SIG-M5 treated with dmso at 0.1 percent for 504 hours (cell line): ENCODE measurements at regions not wholly inside any gene's neighbourhood (a gene's known extent, or its start where the extent isn't known, plus 50 kb on each side); places are given as distances from the start of the nearest gene placed in this dataset.

ENCODE experiments used
- DNase-seq: peaks from one replicate; lab custom pipeline; 2025; ENCODE audit not compliant: unreplicated experiment; lab: John Stamatoyannopoulos, UW

DNA sequence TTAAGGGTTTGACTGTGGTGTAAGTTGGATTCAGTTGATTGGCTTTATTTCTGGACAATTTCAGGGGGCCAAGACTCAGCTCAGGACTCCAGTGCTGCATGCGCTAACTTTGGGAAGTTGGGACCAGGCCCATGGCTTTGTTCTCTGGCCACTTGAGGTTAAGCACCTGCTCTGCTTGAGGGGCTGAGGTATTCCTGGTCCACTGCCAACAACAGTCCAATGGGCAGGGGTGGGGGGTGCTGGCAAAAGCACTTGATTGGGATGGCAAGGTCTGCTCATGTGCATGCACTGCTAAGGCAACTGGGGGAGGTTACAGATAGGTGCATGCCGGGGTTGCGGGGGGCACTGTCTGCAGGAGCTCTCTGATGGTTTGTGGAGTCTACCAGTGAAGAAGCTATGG, 52.6 kb upstream of the ASB17 start:
- no peak for DNase-seq

DNA sequence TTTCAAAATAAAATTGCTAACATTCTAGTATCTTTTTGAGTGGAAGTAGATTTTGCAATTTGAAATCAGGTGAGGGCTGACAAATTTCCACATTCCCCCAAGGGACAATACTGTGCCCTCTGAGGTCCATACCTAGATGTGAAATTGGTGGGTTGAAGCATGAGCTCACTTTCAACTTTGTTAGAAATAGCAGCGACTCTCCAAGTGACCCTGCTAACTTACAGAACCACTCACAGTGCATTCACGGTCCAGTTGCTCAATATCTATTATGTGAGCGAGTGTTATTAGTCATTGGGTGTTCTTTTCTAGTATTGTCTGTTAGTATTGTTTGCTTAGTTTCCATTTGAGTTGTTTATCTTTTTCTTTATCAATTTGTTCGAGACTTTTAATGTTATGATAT, 53.6 kb upstream of the ASB17 start:
- DNase-seq: no peak

DNA sequence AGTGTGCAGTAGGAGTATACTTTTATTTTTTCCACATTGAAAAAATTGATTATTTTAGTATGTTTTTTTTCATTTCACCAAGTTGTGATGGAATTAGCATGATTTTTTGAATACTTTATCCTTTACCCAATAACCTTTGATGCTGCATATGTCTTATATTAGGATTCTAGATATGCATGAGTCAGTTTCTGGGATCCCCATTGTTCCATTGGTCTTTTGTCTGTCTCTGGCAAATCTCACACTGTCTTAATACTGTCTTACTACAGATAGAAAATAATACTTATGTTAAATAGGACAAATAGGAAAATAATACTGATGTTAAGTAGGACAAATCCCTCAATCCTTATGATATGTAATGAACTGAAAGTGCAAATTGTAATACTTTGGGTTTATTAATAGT, 54.3 kb upstream of the ASB17 start:
- DNase-seq: no peak

DNA sequence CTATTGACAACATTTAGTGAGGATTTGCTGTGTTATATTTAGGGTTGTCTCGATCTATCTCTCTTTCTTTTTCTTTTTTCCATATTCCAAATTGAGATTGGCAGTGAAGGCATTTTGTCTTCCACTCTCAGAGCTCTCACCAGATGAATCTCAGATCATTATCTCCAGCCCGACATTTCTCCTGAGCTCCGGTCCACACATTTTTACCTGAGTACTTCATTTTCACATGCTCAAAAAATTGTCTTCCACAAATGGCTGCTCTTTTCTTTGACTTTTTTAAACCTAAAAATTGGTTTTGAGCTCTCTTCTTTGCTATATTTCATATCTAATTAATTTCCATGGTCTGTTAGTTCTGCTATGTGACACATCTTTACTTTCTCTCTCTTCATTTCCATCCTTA, 56.9 kb upstream of the ASB17 start:
- no peak for DNase-seq

DNA sequence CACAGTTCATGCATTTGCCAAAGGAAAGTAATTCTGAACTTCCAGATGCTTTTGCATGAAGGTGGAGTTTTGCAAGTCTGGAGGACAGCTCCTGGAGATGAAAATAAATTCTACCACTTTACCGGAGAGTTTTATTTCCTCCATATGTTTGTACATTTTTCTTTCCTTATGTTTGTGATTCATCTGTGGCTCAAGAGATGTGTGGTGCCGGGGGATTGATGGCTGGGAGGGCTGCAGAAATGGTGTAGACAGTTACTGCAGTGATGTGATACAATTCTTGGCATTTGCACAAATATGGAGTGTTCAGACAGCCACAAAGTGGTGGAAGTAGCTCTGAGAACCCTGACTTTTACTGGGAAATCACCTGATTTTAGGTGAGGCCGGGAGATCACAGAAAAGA, 58.5 kb upstream of the ASB17 start:
- DNase-seq: no peak

DNA sequence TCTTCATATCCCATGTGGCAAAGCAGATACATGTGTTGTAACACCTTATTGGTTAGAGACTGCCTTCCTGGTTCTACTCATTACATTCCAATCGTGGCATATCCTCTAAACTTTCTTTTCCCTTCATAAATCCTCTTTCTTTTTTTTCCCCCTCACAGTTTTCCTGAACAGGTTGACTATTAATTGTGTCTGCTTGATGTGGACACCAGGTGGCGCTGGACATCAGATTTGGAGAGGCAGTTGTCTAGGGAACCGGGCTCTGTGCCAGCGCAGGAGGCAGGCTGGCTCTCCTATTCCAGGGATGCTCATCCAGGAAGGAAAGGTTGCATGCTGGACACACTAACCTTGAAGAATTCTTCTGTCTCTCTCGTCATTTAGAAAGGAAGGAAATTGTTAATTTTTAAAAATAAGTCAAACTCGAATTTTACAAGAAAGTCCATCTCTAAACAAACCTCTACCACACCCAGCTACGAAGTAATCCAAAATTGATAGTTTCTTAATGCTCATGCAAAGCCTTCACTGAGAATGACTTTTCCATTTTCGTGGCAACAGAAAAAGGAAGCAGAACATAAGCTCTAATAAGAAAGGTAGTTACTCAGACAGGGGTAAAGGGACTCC, 59.4 kb upstream of the ASB17 start:
- peak; percentile 51 for DNase-seq

DNA sequence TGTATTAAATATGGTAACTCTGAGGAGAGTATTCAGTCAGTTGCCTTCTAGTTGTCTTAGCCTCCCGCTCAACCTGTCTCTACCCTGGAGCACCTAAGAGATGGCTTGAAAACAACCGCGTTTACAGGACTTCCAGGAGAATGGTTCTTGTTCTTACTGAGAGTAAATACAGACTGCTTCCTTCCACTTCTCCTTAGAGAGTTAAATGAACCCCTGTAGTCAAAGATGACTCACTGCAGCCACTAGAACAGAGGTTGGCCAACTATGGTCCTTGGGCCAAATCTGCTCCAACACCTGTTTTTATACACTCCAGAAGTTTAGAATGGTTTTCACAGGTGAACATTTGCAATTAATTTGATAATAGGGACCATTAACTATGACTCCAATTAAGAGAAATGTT, 60.1 kb upstream of the ASB17 start:
- no peak for DNase-seq

DNA sequence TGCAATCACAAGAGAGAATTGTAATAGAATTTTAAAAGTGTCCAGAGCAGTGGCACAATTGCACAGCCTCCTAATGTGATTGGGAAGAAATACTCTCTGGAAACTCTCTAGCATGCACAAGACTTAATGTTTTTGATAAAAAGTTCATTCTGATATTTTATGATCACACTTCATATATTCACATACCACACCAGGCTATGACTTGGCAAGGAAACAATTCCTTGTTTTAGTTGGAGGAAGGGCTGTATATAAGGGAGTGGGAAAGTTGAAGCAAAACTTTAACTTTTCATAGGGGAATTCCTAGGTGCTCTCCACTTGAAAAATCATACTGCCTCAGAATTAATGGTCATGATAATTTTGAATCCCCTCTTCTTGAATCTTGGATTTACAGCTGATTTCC, 61.5 kb upstream of the ASB17 start:
- no peak for DNase-seq

DNA sequence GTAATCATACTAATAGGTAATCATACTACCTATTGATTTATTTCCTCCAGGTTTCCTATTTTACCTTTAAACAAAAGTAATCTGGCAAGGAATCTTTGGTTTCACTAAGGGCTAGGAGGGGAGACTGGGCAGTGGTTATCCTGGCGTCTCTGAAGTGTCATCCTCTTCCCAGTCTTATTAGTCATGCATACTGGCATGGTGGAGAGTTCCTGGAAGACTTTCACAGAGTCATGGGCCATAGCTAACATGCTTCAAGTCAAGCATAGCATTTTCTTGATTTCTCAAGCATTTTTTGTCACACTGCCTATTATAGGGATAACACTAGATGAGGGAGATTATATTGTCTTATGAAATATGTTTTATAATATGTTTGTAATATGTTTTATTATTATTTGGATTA, 64.0 kb upstream of the ASB17 start:
- DNase-seq: no peak

DNA sequence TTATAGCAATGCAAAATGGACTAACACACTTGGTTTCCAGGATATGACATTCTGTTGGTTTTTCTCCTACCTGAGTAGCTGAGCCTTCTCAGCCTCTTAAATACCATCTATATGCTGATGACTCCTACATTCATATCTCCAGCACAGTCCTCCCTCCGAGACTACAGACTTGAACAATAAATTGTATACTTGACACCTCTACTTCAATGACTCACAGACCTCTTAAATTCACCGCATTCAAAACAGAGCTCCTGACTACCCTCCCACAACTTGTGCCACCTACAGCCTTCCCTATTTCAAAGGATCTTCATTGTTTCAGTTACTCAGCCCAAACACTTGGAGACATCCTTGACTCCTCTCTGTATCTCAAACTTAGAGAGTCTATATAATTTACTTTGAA, 66.8 kb upstream of the ASB17 start:
- DNase-seq: no peak

DNA sequence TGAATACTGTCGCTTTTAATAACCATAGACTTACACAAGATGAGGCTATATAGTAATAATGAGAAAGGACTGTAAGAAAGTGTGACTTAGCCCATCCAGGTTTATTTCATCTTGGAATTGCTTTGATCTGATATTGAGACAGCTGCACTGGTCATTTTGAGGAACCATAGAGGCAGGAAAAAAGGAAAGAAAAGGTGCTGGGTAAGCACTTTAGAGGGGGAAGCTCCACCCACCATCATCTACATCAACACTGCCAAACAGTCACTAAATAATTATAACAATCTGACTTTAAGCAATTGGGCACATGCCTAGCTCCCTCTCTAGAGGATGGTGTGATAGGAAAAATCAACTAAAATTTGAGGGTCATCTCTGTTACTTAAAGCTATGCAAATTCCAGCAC, 70.6 kb upstream of the ST6GALNAC3 start:
- no peak for DNase-seq

DNA sequence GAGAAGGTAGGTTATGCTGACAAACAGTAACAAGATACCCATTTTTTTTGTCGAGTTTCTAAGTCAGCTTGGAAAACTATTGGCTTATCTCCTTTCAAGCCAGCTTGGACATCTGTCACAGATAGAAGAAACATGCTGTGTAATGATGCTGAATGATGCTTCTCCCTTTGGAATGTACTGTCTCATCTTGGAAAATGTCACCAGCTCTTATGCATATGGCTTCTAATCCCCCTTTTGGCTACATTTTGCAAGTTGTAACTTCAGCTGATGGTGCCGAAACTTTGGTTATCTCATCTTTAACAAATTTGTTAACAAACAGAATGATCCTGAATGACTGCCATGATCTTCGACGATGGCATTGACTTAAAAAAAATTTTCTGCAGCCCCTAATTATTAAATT, 68.8 kb upstream of the ST6GALNAC3 start:
- DNase-seq: no peak

DNA sequence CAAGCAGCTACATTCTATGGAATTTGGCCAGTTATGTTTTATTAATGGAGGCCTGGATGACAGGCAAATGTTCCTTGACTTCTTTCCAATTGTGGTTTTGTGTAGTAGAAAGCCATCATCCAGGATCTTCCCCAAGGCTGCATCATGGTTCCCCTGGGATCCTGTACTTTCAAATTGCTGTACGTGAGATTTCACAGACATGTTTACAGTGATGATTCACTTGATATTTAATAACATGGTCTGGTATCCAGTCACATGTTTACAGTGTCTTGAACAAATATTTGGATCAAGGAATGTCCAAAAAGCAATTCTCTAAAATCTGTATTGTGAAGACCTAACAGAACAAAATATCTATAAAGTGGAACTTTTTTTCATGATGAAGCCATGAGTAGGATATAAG, 68.3 kb upstream of the ST6GALNAC3 start:
- DNase-seq: no peak

DNA sequence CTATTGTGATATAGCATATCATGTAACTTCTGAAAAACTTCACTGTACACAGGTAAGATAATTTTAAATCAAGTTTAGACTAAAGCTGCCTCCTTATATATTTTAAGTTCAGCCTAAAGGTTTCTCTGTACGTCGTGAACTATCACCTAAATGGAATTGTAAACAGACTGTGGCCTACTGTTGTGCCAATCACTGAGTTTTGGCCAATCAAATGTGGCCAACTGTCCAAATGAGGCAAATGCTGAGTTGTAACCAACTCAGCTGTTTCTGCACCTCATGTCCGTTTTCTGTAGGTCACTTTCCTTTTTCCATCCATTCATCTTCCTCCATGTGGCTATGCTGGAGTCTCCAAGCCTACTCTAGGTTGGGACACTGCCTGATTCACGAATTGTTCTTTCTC, 63.7 kb upstream of the ST6GALNAC3 start:
- DNase-seq: no peak

DNA sequence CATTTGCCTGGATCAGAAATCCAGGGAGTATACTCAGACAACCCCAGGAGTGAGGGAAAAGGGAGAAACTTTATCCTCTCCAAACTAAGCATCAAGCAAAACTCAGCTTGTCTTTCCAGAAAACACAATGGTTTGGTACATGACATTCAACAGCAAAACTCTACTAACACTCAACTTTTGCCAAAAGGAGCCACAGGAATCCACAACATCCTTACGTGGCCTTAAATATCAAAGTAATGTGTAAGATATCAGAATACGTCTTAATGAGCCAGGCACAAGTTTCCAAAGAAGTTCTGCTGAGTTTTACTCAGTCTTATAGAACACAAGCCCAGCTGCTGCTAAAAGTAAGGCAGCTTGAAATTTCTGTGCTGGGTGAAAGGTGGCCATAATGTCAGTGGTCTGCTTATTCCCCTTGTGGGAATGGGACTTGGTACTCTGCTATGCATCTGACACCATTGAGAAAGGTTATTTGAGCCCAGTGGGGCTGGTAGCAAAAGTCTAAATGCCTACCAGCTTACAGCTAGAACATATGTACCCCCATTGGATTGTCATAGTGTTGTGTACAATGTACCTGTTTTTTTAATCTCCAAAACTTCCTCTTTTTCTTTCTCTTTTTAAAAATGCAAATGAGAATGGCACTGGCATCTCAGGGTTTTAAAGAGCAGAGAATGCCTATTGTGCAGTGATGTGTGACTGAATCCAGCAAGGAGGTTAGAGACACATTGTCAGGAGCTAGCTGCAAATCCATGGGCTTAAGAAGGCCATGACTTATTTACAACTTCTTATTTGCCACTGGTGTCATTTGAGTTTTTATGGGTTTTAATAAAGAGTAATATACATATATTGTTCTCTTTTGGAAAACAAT, 62.0 kb upstream of the ST6GALNAC3 start:
- no peak for DNase-seq

DNA sequence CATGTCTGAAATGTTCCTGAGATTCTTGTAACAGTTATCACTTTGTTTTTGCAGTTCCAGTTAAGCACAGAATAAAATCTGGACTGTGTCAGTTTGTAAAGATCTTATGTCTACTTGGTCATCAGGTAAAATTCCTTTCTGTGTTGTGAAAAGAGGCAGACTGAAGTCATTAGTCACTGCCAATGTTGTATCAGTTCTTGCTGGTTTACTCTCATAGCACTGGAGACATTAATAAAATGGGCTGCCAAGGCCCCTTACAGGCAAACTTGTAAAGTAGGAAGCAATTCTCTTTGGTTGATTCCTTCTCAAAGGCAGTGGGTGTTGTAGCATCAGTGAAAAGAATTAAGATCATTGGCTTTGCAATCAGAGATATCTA, 61.4 kb upstream of the ST6GALNAC3 start:
- DNase-seq: no peak

DNA sequence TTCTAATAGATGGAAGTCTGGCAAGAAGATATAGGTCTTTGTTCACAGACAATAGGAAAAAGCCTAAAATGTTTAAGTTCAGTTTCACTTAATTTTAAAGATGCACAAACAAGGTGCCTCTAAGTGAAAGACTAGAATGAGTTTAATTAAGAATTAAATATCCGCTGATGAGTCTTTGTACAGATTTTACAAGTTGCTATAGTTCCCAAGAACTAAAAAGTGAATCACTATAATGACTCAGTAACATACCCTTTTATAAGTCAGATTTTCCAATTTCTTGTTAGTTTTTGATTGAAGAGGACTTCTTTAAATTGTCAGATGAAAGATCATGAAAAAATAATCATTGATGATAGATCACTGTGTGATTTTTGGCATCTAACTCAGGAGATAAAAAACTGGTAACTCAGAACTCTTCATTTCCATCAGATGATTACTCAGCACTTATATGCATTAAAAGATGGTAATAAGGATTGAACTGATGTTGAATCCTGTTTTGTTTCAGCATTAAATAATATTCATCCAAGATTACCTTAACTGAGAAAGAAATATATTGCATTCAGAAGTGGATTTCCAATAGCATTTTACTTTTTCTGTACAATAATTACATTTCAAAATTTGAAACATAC, 59.0 kb upstream of the ST6GALNAC3 start:
- DNase-seq: no peak

DNA sequence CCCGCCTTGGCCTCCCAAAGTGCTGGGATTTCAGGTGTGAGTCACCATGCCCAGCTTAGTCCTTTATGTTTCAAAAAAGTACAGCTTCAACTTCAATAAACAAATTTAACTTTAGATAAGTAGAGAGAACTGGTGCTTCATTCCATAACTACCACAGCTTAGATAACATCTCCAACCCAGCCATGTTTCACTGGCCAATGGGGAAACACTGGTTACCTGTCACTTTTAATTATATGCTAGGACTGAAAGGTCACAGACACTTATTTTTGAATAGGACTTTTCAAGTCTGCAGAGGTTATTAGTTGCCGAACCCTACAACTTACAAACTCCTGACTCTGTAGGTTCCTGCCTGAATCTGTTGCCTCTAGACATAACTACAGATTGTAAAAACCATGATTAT, 56.5 kb upstream of the ST6GALNAC3 start:
- DNase-seq: no peak

DNA sequence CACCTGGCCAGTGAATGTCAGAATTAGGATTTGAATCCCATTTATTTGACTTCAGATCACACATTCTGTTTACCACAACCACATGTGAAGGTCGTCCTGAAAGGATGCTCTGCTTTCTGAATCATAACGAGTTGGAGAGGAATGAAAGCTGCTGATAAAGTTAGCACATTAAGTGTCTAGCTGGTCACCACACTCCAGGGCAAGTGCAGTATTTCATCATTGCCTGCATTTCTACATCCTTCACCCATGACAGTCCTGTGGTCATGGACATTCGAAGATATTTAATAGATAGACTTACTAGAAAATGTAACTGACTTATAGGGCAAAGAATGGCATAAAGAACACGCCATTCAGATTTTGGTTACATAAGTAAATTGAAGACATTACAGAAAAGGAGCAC, 52.7 kb upstream of the ST6GALNAC3 start:
- no peak for DNase-seq

DNA sequence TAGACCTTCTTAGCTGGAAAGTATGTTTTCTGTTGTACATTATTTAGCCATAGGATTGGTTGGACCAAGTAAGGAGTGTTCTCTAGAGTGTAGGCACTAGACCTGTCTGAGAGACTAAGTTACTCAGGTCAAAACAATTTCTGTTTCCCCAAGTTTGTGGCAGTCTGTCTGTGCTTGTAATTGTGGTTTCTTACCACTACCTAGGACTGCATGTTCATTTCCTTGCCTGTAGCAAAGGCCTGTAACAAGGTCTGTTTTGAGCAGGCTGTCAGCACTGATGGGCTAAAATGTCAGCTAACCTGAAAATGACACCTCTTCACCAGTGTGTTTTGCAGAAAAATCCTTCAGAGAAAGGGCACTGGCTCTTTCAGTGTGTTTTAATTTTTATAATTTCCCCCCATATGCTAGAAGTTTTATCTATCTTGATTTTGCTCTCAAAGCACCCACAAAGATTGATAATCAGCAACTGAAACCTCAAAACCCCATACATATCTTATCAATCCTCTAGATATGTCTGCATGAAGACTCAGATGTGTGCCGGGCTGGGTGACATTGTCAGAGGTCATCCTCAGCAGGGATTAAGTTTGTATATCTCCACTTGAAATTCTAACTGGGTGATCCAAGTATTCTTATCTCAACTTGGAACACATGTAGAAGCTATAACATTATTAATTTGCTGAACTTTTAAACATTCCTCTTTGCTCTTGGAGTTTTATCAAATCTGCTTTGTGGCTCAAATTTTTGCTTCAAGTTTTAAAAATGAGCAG, 50.7 kb upstream of the ST6GALNAC3 start:
- DNase-seq: no peak
